DMS153 treated with DMSO at 0.1 percent for 48 hours (cell line): ENCODE measurements at regions not wholly inside any gene's neighbourhood (a gene's known extent, or its start where the extent isn't known, plus 50 kb on each side); places are given as distances from the start of the nearest gene placed in this dataset.

Experiments
- DNase-seq: peaks from one replicate; lab custom pipeline; 2025; ENCODE audit not compliant: unreplicated experiment; lab: John Stamatoyannopoulos, UW

DNA sequence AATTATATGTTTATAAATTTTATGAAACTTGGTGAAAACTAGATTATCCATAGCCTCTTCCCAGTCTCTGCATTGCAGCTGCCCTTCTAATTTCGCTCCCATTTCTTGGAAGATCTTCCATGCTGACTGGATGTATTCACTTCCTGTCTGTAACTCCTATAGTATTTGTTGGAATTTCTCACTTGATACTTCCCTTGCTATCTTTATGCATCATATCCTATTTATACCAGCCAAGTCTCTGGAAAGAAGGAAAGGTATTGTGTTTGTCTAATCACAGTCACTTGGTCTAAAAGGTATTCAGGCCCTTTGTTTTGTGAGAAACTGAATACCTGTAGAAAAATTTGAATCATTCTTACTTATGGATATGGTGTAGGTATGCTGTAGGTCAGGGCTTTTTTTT, 870.9 kb upstream of the FRG1 start:
- no peak for DNase-seq

DNA sequence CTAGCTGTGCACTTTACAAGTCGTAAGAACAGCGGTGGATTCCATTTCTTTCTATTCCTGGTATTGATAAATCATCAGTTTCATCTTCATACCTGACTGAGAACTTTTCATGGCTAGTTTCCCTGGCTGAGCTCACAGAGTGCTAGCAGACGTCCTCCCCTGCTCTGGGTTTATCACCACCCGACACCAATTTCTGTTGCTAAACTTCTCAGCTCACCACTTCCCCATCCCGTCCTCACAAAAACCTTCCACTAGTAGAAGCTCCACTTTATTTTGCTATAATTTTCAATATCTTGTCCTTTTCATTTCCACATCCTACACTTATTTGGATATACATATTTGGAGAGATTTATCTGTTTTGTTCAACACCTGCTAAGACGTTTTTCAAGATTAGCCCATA, 869.4 kb upstream of the FRG1 start:
- no peak for DNase-seq

GRCh38 chr4:189073739-189074138, 866.9 kb upstream of the FRG1 start:
- no peak for DNase-seq

DNA sequence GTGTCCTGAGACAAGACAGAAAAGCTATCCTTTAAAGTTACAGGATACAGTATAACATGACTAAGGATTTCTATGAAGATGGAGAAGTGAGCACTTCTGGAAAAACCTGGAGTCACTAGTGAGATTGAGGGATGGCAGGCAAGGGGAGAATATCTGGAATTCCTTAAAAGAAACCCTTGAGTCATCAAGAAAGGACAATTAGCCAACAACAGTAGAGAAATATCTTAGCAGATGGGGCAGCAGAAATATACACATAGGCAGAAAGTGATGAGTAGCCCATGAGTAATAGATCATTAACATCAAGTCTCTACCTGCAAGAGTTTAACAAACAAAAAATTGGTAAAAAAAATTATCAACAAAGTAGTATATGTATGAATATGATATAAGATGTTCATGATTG, 858.8 kb upstream of the FRG1 start:
- no peak for DNase-seq

GRCh38 chr4:189083769-189084168, 856.9 kb upstream of the FRG1 start:
- DNase-seq = no peak

DNA sequence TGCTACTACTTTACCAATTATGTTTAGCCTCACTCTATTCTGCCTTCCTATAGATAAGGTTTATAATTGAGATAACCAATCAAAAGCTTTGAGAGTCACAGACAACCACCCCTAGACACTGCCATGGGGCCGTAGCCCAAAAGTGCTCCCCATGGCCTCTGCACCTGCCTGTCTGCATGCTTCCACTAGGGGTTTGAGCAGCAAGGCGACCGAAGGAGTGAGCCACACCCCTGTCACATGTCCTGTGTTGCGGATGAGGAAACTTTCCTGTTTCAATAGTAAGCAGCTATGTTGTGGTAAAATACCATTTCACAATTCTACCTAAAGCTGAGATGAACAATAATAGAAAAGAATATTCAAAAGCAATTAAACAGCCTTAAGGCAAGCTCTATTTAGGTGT, 856.0 kb upstream of the FRG1 start:
- no peak for DNase-seq

GRCh38 chr4:189087971-189088370, 852.7 kb upstream of the FRG1 start:
- no peak for DNase-seq

- peak; percentile 58 for DNase-seq
These were observed 851.9 kb upstream of the FRG1 start for GRCh38 chr4:189088780-189089179.

DNA sequence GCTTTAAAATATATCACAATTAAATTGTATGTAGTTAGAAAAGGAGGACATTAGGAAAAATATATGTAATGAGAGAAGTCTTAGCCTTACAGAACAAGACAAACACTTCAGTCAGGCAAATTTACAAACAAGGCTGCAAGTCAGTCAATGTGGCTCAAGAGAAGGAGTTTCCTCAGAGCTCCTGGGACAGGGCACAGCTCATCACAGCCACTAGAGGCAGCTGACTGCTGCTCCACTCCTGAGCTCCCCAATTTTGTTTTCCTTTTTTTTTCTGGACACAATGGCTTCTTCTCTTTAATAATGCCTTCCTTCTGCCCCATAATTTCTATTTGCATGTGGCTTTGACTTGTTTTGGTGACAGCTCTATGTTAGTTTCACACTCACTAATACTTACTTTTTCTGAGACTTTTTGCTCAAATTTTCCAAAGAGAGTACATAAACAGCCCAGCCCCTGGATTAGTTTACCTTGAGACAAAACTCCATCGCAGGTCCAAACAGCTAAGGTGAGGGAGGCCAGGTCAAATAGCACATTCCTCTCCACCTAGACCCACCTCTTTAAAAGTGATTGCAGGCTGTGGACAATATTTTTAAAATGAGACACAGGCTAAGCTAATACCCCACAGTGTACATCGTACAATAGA, 850.4 kb upstream of the FRG1 start:
- DNase-seq = no peak

DNA sequence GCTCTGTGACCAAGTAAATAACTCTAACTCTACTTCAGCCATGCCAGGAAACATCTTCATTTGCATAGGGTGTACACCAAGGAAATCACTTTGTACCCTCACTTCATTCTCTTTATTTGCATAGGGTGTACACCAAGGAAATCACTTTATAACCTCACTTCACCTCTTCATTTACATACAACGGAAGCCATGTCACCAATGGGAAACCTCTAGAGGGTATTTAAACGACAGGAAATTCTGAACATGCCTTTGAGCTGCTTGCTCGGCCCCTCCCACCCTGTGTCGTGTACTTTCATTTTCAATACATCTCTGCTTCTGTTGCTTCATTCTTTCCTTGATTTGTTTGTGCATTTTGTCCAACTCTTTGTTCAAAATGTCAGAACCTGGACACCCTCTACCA, 848.1 kb upstream of the FRG1 start:
- no peak for DNase-seq

DNA sequence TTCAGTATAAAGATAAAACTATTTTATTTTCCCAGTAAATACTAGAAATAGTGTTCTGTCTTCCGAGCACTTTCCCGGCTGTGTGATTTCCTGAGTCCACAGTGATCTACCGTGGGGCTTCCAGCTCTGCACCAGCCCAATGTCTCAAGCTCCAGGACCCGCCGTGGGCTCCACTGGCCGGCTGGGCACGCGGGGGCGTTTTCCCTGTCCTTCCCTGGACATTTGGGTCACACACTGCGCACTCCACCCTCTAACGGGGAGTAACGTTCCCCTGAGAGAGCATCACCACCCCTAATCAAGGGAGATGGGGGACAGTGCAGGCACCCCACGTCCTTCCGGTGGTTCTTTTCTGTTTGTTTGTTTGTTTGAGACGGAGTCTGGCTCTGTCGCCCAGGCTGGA, 844.6 kb upstream of the FRG1 start:
- DNase-seq = no peak

- no peak for DNase-seq
These were observed 844.0 kb upstream of the FRG1 start for GRCh38 chr4:189096717-189097116.

DNA sequence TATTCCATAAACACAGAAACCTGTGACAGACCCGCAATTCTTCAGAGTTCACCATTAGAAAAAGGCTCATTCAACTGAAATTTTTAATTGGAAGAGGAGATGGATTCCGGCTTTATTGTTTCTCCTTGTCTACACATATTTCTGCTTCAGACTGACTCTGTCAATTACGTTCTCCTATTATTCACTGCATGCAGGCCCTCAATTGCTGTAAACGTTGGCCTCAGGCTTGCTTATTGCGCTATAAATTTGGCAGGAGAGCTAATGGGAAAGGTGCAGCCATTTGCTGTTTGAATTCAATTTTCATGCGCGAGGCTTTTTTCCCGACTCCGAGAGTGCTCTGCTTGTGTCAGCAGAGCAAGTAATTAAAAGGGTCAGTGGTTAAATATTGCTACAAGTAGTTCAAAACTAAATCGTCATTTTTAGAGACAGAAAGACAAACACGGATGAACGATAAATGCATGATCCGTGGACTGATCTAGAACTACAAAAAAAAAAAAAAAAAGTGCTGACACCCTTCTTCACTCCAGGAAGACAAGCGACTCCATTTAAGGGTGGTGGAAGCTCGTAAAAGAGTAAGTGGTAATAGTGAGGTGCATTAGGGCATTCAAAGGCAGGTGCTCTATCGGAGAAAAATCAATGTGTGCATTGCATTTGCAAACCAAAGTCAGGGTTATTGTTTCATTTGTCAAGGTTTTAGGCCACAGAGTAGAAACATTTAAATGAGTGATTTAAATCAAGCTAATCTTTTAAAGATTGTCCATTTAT, 841.6 kb upstream of the FRG1 start:
- peak; percentile 81 for DNase-seq

DNA sequence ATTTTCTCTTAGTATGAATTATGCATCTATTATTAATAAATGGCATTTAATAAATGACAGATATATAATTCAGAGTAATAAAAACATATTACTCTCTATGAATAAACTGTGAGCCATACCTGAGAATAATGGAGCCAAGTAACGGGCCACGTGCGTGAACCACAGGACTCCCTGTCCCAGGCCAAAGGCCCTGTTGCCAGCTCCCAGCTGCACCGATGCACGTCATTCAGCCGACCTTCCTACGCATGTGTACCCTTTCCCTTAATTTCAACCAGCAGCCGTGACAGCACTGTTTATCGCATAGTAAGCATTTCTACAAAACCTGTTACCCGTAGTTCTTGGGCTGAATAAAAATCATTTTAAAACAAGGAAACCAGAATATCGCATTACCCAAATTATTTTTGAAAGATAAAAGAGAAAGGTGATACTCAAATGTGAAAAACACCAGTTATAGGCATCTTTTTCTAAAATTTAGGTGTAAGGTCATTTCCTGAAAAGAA, 827.2 kb upstream of the FRG1 start:
- DNase-seq = no peak

DNA sequence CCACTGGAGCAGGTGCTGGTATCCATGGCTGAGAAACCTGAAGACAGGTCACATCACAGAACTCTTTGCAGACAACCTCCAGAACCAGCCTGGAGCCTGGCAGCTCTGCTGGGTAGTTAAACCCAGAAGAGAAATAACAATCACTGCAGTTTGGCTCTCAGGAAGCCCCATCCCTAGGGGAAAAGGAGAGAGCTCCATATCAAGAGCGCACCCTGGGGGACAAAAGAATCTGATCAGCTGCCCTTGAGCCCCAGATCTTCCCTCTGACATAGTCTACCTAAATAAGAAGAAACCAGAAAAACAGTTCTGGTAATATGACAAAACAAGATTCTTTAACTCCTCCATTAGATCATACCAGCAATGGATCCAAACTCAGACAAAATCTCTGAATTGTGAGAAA, 823.2 kb upstream of the FRG1 start:
- no peak for DNase-seq

DNA sequence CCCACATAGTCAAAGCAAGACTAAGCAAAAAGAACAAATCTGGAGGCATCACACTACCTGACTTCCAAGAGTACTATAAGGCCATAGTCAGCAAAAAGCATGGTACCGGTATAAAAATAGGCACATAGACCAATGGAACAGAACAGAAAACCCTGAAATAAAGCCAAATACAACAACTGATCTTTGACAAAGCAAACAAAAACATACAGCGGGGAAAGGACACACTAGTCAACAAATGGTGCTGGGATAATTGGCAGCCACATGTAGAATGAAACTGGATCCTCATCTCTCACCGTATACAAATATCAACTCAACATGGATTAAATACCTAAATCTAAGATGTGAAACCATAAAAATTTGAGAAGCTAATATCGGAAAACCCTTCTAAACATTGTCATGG, 819.3 kb upstream of the FRG1 start:
- no peak for DNase-seq

DNA sequence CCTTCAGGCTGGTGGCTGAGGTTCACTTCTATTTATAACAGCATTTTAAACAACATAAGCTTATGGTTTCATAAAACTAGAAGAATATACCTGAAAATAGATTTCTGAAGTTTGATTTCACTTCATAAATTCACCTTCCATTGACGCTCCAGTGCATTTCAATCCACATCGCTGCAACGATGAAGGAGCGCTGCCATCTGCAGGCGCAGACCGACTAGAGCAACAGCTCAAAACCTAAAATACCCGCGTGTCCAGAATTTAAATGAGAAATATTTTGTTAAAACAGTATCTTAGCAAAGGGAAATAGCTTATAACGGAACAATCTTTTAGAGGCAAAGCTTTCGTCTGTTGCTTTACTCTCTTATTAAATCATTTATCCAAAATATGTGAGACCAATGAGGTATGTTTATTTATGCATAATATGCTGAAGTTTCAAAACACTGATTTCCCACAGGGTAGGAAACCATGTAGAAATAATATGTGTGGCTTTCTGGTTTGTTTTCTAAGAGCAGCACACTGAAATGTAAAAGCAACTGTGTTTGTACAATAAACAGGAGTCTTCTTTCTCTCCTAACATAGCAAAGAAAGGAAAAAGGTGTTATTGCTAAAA, 816.4 kb upstream of the FRG1 start:
- DNase-seq = no peak

DNA sequence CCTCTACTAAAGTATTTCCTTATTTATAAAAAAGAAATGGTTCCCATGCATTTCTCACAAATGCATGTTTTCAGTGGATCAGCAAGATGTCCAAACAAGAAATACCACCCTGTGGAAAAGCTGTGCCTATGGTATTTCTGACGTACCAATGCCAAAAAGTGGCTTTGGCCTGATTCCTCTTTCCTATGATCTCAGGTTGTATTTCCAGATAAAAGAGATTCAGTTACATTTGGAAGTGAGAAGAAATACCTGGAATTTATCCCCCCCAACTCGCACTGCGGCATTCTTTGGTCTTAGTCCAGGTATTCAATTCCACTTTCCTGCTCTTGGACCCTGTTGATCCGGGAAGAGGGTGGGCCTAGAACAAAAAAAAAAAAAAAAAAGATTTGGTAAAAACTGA, 815.9 kb upstream of the FRG1 start:
- no peak for DNase-seq

- no peak for DNase-seq
These were observed 814.6 kb upstream of the FRG1 start for GRCh38 chr4:189126040-189126439.

GRCh38 chr4:189128341-189128740, 812.3 kb upstream of the FRG1 start:
- DNase-seq = peak; percentile 28

DNA sequence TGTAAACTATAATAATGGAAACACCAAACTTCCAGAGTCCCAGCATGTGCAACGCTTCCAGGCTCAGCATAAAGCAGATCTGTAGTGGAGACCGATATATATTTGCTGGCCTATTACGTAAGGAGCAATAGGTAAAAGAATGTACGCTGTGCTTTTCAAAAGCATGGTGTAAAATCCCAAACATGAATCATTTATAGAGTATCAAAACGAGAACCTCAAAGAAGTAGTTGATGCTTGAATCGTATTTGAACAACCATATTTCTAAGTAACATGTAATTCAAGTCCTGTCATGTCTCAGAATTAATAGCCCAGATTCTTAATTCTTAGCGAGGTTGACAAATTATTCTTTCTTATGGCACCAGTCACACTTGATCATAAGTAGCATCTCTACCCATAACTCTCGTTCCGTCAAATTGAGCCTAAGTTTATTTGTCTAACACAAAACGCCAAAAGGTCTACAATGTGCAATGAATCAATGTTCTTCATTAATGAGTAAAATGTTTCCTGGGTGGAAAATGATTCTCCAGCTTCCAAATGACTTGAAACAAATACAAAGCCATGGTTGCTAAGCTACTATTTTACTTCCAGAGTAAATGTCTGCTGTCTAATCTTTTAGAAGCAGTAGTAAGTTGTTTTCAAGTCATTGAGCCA, 811.5 kb upstream of the FRG1 start:
- no peak for DNase-seq

DNA sequence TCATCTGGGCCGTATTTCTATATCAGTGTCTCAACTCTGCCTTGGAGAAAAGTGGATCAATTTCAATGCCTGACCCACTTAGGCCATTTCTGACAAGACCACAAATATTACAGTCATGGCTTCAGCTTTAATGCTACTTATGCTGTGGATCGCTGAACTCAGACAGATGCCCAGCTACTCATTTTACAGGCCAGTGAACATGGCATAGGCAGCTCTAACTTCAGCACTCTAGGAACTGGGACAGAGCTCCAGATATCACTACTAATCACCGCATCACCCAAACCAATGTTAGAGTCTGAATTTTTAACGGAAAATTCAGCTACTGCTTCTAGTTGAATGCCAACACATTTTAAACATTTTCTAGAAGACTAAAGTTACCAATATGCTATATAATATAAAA, 809.6 kb upstream of the FRG1 start:
- no peak for DNase-seq
